CD4-positive, alpha-beta T cell treated with Interleukin-6 at 100 ng/mL for 8 hours (primary cell): ENCODE measurements at regions not wholly inside any gene's neighbourhood (a gene's known extent, or its start where the extent isn't known, plus 50 kb on each side); places are given as distances from the start of the nearest gene placed in this dataset.

Experiments
- DNase-seq: peaks from one replicate; pipeline ENCODE4 v3.0.0-alpha.2; 2020; ENCODE audit warnings: mixed read lengths, low spot score

DNA sequence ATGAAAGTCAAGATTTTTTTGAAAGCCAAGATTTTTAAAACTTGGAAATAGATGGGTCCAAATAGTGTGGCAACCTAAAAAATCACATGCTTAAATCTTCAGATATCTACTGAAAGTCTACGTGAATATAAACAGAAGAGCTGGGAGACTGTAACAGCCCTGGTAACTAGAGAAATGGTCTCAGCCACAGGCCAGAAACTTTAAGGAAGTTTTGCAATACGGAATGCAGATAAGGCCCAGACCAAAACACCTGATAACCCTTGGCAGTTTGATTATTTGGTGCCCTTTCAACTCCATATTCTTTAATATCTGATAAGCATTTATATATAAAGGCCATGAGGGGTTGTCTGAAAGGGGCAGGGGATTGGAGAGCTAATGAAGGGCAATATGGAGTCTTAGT is 537.3 kb upstream of the TGFBR2 start:
- DNase-seq = no peak

DNA sequence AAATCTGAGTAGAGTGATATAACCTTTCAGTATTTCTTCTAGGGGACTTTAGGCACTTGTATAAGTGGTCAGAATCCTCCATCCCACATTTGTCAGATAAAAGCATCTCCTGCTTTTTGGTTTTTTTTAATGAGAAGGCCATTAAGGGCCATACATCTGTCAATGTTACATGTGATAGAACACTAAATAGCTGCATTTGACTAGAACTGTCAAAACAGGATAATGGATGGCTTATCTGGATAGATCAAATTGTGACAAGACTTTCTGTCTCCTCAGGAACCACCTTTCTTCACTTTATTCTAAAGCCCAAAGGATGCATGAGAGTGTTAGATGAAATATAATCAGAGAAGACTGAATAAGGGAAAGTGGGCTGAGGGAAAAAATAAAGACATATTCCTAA is 533.4 kb upstream of the TGFBR2 start:
- no peak for DNase-seq

DNA sequence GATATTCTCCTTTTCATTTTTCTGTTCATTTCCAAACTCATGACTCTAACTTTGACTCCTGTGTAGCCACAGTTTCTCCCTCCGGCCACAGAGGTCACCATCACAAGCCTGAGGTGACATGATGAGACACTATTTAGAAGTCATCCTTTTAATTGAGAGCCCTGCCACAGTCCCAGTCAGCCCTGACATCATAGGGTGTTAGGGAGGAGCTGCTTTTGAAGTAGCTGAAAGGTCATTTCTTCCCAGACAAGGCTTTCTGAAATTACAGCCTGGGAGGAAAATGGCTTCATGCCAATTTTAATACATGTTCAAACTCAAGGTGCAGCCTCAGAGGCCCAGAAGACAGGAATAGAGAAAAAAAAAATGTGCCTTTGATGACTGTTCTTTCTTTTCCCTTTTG is 532.8 kb upstream of the TGFBR2 start:
- no peak for DNase-seq

DNA sequence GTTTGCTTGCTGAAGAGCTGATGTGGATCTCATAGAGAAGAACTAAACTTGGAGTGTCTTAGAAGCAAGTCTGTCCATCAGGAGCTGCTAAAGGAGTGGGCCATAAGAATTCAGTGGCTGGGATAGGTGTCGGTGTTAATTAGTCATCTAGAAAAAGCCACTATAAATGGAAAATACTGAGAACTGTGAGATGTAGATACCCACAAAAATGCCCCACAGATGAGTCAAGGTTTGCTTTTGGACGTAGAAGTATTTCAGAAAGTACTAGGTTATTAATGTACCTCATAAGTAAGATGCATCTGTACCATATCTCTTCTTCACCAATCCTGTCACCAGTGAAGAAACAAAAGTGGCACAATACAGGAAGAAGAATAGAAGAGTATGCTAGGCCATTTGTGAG is 530.9 kb upstream of the TGFBR2 start:
- no peak for DNase-seq

DNA sequence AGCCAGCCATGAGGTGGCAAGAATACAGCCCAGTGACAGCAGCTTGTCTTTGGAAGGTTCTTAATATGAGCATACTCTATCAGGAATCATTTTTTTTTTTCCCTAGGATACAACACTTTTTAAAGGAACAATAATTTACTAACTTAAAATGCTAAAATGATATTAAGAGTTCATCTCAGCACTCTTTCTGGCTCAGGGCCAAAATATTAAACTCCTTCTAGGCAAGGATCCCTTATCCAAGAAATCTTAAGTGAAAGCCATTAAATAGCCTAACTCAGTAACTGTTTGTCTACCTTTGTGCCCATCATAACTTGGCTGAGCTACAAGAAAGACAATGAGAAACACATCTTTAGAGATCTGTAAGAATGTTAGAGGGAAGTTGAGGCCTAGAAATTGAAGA is 529.5 kb upstream of the TGFBR2 start:
- no peak for DNase-seq

DNA sequence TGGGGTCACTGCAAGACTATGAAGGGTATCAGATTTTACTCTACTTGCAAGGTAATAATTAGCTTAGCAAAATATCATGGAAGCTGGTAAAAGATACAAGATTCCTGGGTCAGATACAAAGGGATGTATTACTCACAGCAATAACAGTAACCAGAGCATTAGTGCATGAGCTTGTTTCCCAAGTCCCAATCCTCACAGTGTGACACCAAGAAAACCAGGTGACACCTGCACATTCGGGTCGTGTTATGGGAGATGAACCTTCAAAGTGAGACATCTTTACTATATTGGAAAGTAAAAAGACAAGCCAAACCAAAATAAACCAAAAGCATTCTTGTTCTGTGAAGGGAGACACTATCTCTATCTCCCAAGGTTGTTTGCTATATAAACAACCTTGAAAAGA is 528.7 kb upstream of the TGFBR2 start:
- DNase-seq = no peak

DNA sequence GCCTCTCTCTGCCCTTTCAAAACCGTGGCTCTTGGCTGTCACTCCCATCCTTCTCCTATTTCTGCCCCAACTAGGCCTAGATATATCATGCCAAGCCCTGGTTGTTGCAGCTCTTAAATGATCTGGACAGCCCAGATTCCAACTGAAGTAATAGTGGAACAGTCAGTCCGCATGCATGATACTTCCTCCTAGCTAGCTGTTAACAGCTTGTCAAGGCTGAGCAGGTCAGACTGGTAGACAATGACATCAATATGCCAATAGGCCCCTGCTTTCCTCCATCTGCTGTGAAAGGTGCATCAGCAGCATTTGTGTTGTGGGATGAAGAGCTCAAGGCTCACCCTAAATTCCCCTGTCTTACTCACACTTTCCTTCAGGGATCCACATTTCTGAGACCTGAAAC is 527.7 kb upstream of the TGFBR2 start:
- no peak for DNase-seq

DNA sequence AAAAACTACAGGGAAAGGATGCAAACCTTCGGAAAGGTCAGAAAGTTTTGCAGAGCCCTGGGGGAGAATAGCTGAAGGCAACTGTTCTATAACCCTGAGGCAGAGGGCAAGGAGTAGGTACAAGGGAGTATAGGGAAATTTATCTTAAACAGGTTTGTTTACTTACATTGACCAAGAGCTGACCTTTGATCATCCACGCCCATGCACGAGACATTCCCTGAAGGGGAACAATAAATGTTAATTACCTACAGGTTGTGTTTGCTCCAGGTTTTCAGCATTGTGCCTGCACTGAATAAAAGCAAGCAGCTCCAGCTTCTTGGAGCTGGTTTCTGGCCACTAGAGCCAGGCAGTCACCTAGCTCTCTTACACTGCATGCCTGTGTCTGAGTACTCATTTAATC is 524.5 kb upstream of the TGFBR2 start:
- no peak for DNase-seq

DNA sequence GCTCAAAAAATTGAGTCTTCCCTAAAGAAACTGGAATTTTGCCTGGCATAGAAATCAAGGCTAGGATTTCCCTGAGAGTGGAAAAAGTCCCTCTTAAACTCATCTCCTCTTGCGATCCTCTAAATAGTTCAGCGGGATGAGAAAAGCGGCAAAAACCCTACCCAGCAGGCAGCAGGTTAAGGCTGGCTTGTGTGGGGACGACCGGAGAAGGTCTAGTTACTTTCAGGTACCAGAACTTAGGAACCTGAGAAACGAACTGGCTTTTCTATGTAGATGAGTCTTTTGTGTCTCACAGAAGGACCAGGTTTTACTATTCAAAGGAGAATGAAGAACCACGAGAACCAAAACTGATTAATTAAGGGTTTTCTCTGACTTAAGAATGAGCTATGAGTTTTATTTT is 523.7 kb upstream of the TGFBR2 start:
- no peak for DNase-seq

DNA sequence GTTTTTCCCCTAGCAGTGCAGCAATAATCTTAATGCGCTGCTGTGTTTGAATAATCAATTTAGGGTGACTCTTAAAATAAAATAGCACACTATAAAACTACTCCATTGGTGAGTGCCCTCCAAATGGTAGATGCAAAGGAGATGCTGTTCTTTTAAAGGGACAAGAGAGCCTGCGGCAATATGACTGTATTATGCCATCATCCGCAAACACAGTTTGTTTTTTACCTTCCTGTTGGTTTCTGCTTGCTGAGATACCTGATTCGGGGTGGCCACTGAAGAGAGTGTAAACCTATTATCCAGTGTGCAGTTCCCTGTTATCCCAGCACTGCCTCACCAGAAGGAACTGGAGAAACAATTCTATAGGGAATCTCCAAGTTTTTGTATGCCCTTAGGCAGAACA is 523.1 kb upstream of the TGFBR2 start:
- DNase-seq = no peak

DNA sequence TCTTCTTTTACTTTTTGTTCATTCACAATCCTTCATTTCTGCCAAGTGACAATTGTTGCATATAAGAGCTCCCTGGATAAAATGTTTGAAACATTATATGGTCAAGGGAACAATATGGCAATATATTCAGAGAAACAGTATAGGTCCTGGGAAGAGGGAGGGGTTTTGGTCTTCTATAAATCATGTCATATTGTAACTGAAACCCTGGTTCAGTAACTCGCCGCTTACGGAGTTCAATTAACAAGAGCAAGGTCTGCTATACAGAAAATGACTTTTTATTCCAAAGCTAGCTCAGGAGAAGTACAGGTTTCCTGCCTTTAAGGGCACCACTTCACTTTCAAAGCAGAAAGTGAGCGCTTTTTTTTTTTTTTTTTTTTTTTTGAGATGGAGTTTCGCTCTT is 522.1 kb upstream of the TGFBR2 start:
- DNase-seq = no peak

DNA sequence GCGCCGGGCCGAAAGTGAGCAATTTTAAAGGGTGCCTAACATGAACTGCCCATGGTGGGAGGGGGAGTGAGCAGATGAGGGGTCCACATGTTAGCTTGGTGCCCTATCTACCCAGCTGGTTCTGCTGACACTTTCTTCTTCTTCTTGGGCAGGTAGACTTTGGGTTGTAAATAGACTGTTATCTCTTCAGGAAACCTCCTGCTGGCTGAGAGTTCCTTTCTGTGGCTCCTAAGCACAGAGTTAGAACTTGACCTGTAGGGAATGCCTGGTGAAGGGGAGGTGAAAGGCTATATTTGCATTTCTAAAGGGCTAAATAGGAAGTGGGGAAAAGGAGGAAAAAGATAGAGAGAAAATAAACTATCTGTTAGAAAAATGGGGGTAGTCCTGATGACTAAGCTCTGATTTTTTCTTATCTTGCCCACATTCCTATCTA is 521.4 kb upstream of the TGFBR2 start:
- no peak for DNase-seq

DNA sequence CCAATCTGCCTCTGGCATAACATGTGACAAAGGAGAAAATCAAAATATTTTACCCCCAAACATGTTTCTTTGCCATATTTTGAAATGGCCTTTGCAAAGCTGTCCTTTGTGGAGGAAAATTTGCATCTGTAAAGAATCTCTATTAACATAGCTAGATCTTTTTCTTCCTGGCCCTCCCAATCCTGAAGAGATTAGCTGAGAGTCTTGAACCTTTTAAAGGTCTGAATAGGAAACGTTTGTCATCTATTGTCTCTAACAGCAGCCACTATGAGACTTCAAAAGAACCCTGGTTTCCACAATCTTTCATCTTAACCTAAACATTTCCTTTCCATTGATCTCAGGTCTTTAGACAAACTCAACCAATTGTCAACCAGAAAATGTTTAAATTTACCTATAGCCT is 520.9 kb upstream of the TGFBR2 start:
- no peak for DNase-seq

DNA sequence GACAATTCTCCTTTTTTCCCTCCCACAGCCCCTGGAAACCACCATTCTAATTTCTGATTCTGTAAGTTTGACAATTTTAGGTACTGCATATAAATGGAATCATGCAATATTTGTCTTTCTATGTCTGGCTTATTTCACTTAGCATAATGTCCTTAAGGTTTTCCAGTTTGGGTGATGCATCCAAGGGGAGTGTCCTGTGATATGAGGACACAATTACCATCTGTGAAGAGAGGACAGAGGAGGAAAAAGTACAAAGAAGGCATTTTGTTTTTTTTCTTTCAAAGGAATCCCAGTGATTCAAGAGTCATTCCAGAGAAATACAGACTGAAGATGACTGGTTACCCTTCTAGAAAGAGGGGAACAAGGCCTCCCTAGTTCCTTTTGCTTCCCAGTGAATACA is 514.7 kb upstream of the TGFBR2 start:
- DNase-seq = no peak

DNA sequence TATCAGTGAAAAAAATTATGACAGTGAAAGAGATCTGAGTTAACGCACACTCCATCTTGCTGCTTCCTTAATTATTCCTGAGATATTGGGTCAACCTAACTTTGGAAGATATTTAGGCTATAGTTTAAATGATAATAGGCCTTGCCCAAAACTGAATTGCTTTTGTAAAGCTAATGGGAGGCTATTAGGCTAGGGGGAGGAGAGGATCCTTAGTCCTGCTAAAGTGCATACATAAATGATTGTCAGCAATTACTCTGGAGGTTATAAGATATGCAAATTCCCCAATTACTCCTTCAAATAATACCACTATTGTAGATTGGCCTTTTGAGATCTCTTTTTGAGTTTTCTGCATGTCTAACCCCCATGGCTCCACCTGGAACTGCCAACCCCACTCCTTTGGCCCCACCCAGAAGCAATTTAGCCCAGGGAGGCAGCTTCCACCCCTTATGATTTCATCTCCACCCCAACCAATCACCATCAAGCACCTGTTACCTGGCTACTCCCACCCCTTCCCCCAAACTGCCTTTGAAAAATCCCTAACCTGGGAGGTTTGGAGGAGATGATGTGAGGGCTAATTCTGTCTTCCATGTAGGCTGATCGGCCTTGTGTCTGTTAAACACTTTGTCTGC is 509.3 kb upstream of the TGFBR2 start:
- DNase-seq = no peak

DNA sequence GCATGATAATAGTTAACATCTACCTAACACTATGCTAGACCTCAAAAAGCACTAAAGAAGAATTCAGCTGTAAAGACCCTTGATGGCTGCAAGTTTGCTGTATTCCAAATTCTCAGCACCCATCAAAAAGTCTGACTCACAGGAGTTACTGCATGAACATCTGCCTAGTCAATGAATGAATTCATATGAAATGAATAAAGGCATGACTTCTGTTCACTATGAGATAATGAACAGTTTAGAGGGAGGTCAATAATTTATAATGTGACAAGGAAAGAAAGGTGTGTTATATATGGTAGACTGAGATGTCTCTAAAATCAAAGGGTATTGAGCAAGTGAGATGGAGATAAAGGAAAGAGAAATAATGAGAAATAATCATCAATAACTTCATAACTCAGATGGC is 508.2 kb upstream of the TGFBR2 start:
- no peak for DNase-seq

DNA sequence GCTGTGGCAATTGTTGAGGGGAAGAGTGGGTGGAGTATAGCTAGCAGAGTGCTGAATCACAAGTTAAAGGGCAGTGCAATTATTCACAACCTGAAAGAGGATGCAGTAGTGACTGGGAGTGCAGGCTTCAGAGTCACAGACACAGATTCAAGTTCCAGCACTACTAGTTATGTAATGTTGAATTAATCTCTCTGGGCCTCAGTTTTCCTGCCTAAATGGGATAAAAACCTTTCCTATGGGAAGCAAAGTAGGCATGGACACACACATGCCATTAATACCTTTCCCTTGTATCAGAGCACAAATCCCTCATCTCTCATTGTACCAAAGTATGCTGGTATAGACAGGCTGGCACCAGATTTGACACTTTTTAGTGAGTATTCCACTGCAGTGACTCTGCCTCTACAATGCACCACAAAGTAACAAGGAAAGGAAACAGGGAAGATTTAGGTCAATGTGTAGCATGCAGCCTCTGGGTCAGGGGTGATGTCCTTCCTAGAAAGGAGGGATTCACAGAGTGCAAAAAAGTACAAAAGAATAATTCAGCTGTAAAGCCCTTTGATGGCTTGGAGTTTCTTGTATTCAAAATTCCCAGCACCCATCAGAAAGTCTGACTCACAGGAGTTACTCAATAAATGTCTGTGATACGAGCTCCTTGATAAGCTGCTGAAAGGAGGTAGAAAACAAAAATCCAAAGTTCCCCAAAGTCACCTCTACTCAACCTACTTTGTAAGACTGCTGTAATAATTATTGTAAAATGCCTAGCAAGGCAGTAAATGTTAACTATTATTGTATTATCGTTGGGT is 507.5 kb upstream of the TGFBR2 start:
- no peak for DNase-seq

DNA sequence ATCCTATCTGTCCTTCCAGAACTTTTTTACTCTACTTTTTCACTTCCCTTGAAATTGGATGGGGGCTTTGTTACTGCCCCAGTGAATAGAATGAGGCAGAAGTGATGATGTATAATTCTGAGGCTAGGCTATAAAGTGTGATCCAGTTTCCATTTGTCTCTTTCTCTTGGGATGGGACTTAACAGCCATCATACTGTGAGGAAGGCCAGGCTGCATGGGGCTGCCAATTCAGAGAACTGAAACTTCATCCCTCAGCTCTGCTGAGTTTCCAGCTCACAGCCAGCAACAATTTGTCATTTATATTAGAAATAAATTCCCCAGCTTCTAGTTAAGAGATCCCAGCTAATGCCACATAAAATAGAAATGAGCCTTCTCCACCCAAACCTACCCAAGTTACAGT is 504.0 kb upstream of the TGFBR2 start:
- DNase-seq = no peak

DNA sequence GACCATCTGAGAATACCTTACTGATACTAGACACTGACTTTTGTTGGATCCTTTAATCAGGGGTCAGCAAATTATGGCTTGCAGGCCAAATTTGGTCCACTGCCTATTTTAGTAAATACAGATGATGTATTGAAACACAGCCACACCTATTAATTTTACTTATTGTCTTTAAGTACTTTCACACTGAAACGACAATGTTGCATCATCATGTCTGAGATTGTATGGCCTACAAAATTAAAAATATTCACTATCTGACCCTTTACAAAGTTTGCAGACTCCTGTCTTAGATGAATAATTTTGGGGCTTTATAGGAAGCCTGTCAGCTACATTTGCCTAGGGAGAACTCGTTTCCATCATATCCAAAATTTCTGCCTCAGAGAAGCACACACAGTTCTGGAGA is 503.2 kb upstream of the TGFBR2 start:
- DNase-seq = no peak

DNA sequence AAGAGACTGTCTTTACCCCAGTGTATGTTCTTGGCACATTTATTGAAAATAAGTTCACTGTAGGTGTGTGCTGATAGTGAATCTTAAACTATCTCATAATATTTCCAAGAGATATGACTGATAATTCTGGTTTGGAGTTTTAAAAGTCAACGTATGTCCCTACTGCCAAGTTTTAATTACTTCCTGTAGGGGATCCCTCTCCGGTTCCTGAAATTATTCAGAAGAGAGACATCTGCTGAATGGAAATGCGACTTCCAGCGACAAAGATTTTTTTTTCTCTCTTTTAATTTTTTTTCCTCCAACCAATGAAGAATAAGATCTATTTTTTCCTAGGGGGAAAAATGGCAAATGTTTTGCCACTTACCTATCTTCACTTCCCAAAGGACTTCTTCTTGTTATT is 498.9 kb upstream of the TGFBR2 start:
- DNase-seq = no peak

DNA sequence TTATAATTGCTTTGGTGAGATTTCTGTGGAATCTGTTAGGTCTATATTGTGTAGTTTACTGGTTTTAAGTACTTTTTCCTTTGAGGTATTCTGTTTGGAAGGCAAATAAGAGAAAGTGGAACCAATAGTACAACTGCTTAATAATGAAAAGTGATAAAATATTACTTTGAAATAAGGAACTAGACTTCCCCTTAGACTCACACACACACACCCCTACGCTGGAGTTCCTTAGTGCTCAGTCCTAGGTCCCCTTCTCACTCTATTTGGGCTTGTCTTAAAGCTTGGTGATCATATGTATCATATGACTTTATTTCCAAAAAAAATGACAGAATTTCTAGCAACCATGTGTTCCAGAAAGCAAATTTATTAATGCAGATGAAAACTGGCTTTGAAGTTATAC is 494.0 kb upstream of the TGFBR2 start:
- no peak for DNase-seq

DNA sequence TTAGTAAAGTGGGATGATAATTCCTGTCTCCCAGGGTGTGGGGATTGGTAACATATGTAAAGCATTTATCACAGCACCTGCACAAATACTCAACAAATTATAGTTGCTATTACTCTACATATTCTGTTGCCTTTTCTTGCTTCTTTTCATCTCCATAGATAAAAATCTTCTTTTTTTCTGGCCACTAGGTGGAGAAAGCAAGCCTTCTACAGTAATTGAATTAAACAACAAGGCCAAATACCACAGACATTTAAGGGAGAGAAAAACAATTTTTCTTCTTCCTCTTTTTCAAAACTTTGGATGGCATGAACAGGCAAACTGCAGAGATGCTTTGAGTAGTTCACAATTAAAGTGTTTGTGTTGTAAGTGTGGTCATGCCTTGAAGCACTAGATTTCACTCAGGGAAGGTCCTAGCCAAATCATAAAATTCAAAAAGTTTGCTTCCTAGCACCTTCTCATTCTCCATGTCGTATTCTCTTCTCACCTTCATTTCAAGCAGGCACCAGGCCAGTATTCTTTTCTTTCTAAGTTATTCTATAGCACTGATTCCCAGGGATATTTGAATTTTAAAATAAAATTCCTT is 493.4 kb upstream of the TGFBR2 start:
- peak; percentile 27 for DNase-seq

DNA sequence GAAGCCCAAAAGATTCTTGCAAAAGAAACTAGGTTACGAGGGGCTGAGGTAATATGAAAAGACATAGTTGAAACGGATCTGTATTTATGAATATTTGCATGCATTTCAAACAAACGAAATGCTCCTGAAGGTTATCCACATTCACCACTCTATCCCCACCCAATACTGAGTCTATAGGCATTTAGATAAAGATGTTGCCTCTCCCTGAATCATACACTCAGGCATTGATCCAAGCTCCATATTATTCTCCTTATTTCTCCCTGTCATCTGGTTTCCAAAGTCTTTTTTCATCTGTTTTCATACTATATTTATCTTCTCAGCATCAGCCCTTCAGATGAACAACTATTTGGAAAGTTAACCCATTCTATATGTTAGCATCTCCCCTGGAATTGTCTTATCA is 492.5 kb upstream of the TGFBR2 start:
- DNase-seq = no peak

DNA sequence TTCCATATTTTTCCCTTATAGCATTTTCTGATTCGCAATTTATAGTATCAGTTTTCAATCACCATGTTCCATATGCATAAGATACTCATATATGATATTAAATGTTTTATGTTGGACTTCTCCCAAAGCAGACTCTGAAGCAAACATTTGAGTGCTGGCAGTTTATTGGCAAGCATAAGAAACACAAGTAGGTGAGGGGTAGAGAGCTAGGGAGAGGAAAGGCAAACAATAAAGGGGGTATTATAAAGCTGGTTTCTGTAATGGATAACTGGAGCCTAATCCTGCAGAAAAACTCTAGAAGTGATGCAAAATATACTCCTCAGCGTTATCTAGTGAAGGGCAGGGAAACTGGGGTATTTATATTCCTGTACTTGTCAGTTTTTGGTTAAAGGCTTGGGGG is 491.5 kb upstream of the TGFBR2 start:
- no peak for DNase-seq
